ENCODE measurements at regions not wholly inside any gene's neighbourhood (a gene's known extent, or its start where the extent isn't known, plus 50 kb on each side); places are given as distances from the start of the nearest gene placed in this dataset.

- no peak for TF ChIP-seq EZH2phosphoT487 (IDR thresholded peaks at IDR 0.05)
- no peak for TF ChIP-seq EZH2 (IDR thresholded peaks at IDR 0.05)
- TF ChIP-seq CTCF (IDR thresholded peaks at IDR 0.05), result no peak
- H3F3A ChIP-seq (ENCODE audit: low read depth), result no peaks in the 10 kb centered on the region
- H3K4me1 ChIP-seq, result no peaks in the 10 kb centered on the region
- H4K20me1 ChIP-seq (ENCODE audit: low read depth), result no peaks in the 10 kb centered on the region
- no peaks in the 10 kb centered on the region for H3K79me2 ChIP-seq (ENCODE audit: low read depth)
- no peaks in the 10 kb centered on the region for H3K36me3 ChIP-seq
- no peak overlapping the region for H3K4me2 ChIP-seq
- H3K4me3 ChIP-seq, result no peak overlapping the region
- H3K27me3 ChIP-seq, result no peaks in the 10 kb centered on the region
- no peak for DNase-seq (ENCODE audit: low spot score)
- no peak overlapping the region for H3K4me3 Mint-ChIP-seq
- peaks cover 2% of the 10 kb centered on the region for H3K9me3 Mint-ChIP-seq
- H3K9me3 ChIP-seq (ENCODE audit: low read depth), result peaks cover 16% of the 10 kb centered on the region
- no peaks in the 10 kb centered on the region for H3K4me1 Mint-ChIP-seq
- no peak overlapping the region for H3K9ac ChIP-seq
- no peaks in the 10 kb centered on the region for H3K36me3 Mint-ChIP-seq
- no peak overlapping the region for H2AFZ ChIP-seq (replicated peaks)
- H3K27ac Mint-ChIP-seq, result no peak overlapping the region
- H3K27me3 Mint-ChIP-seq (ENCODE audit: insufficient read depth, low read depth), result no peaks in the 10 kb centered on the region
- H3K27ac ChIP-seq, result no peak overlapping the region
Observed at GRCh38 chrX:144253356-144253755, 369.5 kb downstream of the UBE2NL start.

DNA sequence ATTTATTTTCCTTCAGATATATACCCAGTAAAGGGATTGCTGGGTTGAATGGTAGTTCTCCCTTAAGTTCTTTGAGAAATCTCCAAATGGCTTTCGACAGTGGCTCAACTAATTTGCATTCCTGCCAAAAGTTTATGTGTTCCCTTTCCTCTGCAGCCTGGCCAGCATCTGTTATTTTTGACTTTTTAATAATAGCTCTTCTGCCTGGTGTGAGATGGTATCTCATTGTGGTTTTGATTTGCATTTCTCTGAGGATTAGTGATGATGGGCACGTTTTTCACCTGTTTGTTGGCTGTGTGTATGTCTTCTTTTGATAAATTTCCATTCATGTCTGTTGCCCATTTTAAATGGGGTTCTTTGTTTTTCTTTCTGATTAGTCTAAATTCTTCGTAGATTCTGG lies 375.2 kb downstream of the UBE2NL start:
- peaks cover 3% of the 10 kb centered on the region for H3K9me3 ChIP-seq (ENCODE audit: low read depth)
- Mint-ChIP-seq H3K36me3 (no peaks in the 10 kb centered on the region), H3K4me1 (no peaks in the 10 kb centered on the region), H3K27ac (no peak overlapping the region), H3K27me3 (ENCODE audit: insufficient read depth, low read depth) (no peaks in the 10 kb centered on the region), H3K4me3 (no peak overlapping the region), H3K9me3 (peaks cover 4% of the 10 kb centered on the region)
- no peak overlapping the region for H2AFZ ChIP-seq (replicated peaks)
- no peak overlapping the region for H3K27ac ChIP-seq
- no peak overlapping the region for H3K4me3 ChIP-seq
- TF ChIP-seq EZH2phosphoT487 (IDR thresholded peaks at IDR 0.05), result no peak
- TF ChIP-seq CTCF (IDR thresholded peaks at IDR 0.05), result no peak
- no peak for TF ChIP-seq EZH2 (IDR thresholded peaks at IDR 0.05)
- H3K79me2 ChIP-seq (ENCODE audit: low read depth), result no peaks in the 10 kb centered on the region
- H3K36me3 ChIP-seq, result no peaks in the 10 kb centered on the region
- DNase-seq (ENCODE audit: low spot score), result no peak
- H3K4me1 ChIP-seq, result no peaks in the 10 kb centered on the region
- no peaks in the 10 kb centered on the region for H3F3A ChIP-seq (ENCODE audit: low read depth)
- no peaks in the 10 kb centered on the region for H4K20me1 ChIP-seq (ENCODE audit: low read depth)
- H3K4me2 ChIP-seq, result no peak overlapping the region
- H3K27me3 ChIP-seq, result no peaks in the 10 kb centered on the region
- no peak overlapping the region for H3K9ac ChIP-seq

GRCh38 chrX:144265641-144266040 lies 381.8 kb downstream of the UBE2NL start:
- Mint-ChIP-seq H3K4me3 (no peak overlapping the region), H3K27ac (no peak overlapping the region), H3K36me3 (no peaks in the 10 kb centered on the region), H3K27me3 (ENCODE audit: insufficient read depth, low read depth) (peaks cover 3% of the 10 kb centered on the region), H3K9me3 (peaks cover 9% of the 10 kb centered on the region), H3K4me1 (no peaks in the 10 kb centered on the region)
- Histone ChIP-seq H3K27ac (no peak overlapping the region), H3K27me3 (no peaks in the 10 kb centered on the region), H4K20me1 (ENCODE audit: low read depth) (no peaks in the 10 kb centered on the region), H3K4me2 (no peak overlapping the region), H3K36me3 (no peaks in the 10 kb centered on the region), H3K4me3 (no peak overlapping the region), H3K4me1 (no peaks in the 10 kb centered on the region), H3F3A (ENCODE audit: low read depth) (no peaks in the 10 kb centered on the region), H3K9me3 (ENCODE audit: low read depth) (peaks cover 8% of the 10 kb centered on the region), H3K9ac (no peak overlapping the region), H3K79me2 (ENCODE audit: low read depth) (no peaks in the 10 kb centered on the region), H2AFZ (replicated peaks) (no peak overlapping the region)
- TF ChIP-seq EZH2 (IDR thresholded peaks at IDR 0.05) (no peak), CTCF (IDR thresholded peaks at IDR 0.05) (no peak), EZH2phosphoT487 (IDR thresholded peaks at IDR 0.05) (no peak)
- no peak for DNase-seq (ENCODE audit: low spot score)

GRCh38 chrX:144275367-144275766 lies 391.5 kb downstream of the UBE2NL start:
- no peak for DNase-seq (ENCODE audit: low spot score)
- Histone ChIP-seq H3K27ac (no peak overlapping the region), H3K4me1 (no peaks in the 10 kb centered on the region), H3K9ac (no peak overlapping the region), H4K20me1 (ENCODE audit: low read depth) (no peaks in the 10 kb centered on the region), H3K27me3 (no peaks in the 10 kb centered on the region), H3K9me3 (ENCODE audit: low read depth) (peaks cover 4% of the 10 kb centered on the region), H3K79me2 (ENCODE audit: low read depth) (no peaks in the 10 kb centered on the region), H2AFZ (replicated peaks) (no peak overlapping the region), H3K4me3 (no peak overlapping the region), H3F3A (ENCODE audit: low read depth) (no peaks in the 10 kb centered on the region), H3K36me3 (no peaks in the 10 kb centered on the region), H3K4me2 (no peak overlapping the region)
- H3K4me3 Mint-ChIP-seq, result no peak overlapping the region
- TF ChIP-seq CTCF (IDR thresholded peaks at IDR 0.05) (no peak), EZH2 (IDR thresholded peaks at IDR 0.05) (no peak), EZH2phosphoT487 (IDR thresholded peaks at IDR 0.05) (no peak)
- no peak overlapping the region for H3K27ac Mint-ChIP-seq
- H3K27me3 Mint-ChIP-seq (ENCODE audit: insufficient read depth, low read depth), result no peaks in the 10 kb centered on the region
- no peaks in the 10 kb centered on the region for H3K36me3 Mint-ChIP-seq
- no peaks in the 10 kb centered on the region for H3K9me3 Mint-ChIP-seq
- H3K4me1 Mint-ChIP-seq, result no peaks in the 10 kb centered on the region
